Body of pancreas (tissue), 4 donors: ENCODE measurements at regions not wholly inside any gene's neighbourhood (a gene's known extent, or its start where the extent isn't known, plus 50 kb on each side); places are given as distances from the start of the nearest gene placed in this dataset.

Source experiments
- ATAC-seq: fragments of 150-250 bp; one replicate; pipeline ENCODE4 v1.9.1; 2016
- DNase-seq, 4 donors: peaks; one replicate each; pipeline ENCODE4 v3.0.0-alpha.2; 2019
- H3K27ac ChIP-seq, 4 donors: fragments of 200-600 bp; sonication (generic); 1 replicate in 3 of 4; 2 replicates in 1 of 4; pipeline versions ENCODE4 v1.5.1 to v1.6.1; 2016 to 2019; ENCODE audit warnings: mild to moderate bottlenecking in 1 of 4, mixed read lengths in 1 of 4, moderate library complexity in 1 of 4
- H3K27me3 ChIP-seq, 2 donors: fragments of 200-600 bp; sonication (generic); one replicate each; pipeline ENCODE4 v1.6.0; 2016; ENCODE audit warnings: mild to moderate bottlenecking in 1 of 2
- H3K36me3 ChIP-seq, 2 donors: fragments of 200-600 bp; sonication (generic); replicated peaks in 1 of 2; 2 replicates each; pipeline ENCODE4 v1.5.1; 2016; ENCODE audit warnings: low read depth in 2 of 2; ENCODE audit not compliant: insufficient read depth in 1 of 2
- H3K4me1 ChIP-seq: fragments of 200-600 bp; sonication (generic); one replicate; pipeline ENCODE4 v1.6.0; 2016
- H3K4me3 ChIP-seq, 2 donors: fragments of 200-600 bp; sonication (generic); 1 replicate in 1 of 2; 2 replicates in 1 of 2; pipeline ENCODE4 v1.5.1; 2016 to 2019
- H3K9me3 ChIP-seq, 3 donors: fragments of 200-600 bp; sonication (generic); 1 replicate in 2 of 3; 2 replicates in 1 of 3; pipeline ENCODE4 v1.5.1; 2016
- POLR2A ChIP-seq, 3 donors: fragments of 450-650 bp; IDR thresholded peaks; one replicate each; pipeline ENCODE4 v1.6.1; 2016; ENCODE audit warnings: antibody characterized with exemption in 3 of 3, mild to moderate bottlenecking in 2 of 3
- WGBS, 2 donors: methylation state at CpG; one replicate each; pipeline ENCODE4 v1.1.5; 2017; 5-methylcytosine and 5-hydroxymethylcytosine counted together
- intact Hi-C: fragments of 100-400 bp; cut with DNase I; formaldehyde crosslinking; loops from one replicate; pipeline ENCODE4 v1.15.1; 2023
- TF ChIP-seq, protein P1 (sequence below), 7 experiments: fragments of 450-650 bp in 4 of 7; fragments of 200-600 bp in 3 of 7; sonication (generic) in 3 of 7; IDR thresholded peaks; one replicate each; pipeline ENCODE4 v1.5.1; 2016 to 2019; ENCODE audit warnings: antibody characterized with exemption in 7 of 7

GRCh38 chr5:119897537-119898370 lies 268.4 kb downstream of the FAM170A start:
- intact Hi-C loops = no loop called here
- Histone ChIP-seq H3K27me3 (no peaks in the 10 kb centered on the region), H3K27ac (no peak overlapping the region), H3K4me3 (no peak overlapping the region), H3K36me3 (no peaks in the 10 kb centered on the region), H3K9me3 (no peaks in the 10 kb centered on the region), H3K4me1 (no peaks in the 10 kb centered on the region)
- 60 to 66% methylated on average over 6 of the region's 6 CpGs for WGBS, 2 donors
- DNase-seq (no peak), ATAC-seq (no peak)
- TF ChIP-seq POLR2A (IDR thresholded peaks at IDR 0.05) = no peak
- TF ChIP-seq, protein P1, sequence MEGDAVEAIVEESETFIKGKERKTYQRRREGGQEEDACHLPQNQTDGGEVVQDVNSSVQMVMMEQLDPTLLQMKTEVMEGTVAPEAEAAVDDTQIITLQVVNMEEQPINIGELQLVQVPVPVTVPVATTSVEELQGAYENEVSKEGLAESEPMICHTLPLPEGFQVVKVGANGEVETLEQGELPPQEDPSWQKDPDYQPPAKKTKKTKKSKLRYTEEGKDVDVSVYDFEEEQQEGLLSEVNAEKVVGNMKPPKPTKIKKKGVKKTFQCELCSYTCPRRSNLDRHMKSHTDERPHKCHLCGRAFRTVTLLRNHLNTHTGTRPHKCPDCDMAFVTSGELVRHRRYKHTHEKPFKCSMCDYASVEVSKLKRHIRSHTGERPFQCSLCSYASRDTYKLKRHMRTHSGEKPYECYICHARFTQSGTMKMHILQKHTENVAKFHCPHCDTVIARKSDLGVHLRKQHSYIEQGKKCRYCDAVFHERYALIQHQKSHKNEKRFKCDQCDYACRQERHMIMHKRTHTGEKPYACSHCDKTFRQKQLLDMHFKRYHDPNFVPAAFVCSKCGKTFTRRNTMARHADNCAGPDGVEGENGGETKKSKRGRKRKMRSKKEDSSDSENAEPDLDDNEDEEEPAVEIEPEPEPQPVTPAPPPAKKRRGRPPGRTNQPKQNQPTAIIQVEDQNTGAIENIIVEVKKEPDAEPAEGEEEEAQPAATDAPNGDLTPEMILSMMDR (IDR thresholded peaks at IDR 0.05) = no peak

GRCh38 chr5:119899981-119900380 lies 270.6 kb downstream of the FAM170A start:
- DNase-seq (no peak), ATAC-seq (no peak)
- WGBS, 2 donors = 34 to 77% methylated on average over 2 of the region's 2 CpGs
- Histone ChIP-seq H3K27me3 (no peaks in the 10 kb centered on the region), H3K27ac (no peak overlapping the region), H3K36me3 (no peaks in the 10 kb centered on the region), H3K4me3 (no peak overlapping the region), H3K4me1 (no peaks in the 10 kb centered on the region), H3K9me3 (no peaks in the 10 kb centered on the region)
- intact Hi-C loops = no loop called here
- TF ChIP-seq POLR2A (IDR thresholded peaks at IDR 0.05) = no peak
- TF ChIP-seq, protein P1 (IDR thresholded peaks at IDR 0.05) = no peak

DNA sequence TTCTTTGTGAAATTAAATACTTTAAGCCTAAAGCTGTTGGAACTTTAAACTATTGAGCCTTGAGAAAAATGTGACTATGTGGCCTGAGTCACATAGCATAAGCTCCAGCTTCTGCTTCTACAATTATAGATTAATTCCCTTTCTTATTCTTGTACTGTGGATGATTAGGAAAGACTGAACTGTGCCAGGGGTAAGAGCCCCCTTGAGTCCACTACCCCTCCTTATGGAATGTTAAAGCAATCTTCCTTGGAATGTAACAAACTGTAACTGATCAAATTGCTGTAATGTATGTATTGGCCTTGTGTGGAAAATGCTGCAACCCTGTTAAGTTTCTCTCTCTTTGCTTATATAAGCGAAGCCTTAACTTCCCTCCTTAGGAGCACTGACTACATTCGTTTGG lies 273.2 kb downstream of the FAM170A start:
- Histone ChIP-seq H3K4me3 (no peak overlapping the region), H3K4me1 (no peaks in the 10 kb centered on the region), H3K36me3 (no peaks in the 10 kb centered on the region), H3K27ac (no peak overlapping the region), H3K27me3 (no peaks in the 10 kb centered on the region), H3K9me3 (no peaks in the 10 kb centered on the region)
- 66 to 75% methylated on average over 2 of the region's 2 CpGs for WGBS, 2 donors
- TF ChIP-seq, protein P1 (IDR thresholded peaks at IDR 0.05) = no peak
- no peak for TF ChIP-seq POLR2A (IDR thresholded peaks at IDR 0.05)
- DNase-seq (no peak), ATAC-seq (no peak)
- intact Hi-C loops = no loop called here

DNA sequence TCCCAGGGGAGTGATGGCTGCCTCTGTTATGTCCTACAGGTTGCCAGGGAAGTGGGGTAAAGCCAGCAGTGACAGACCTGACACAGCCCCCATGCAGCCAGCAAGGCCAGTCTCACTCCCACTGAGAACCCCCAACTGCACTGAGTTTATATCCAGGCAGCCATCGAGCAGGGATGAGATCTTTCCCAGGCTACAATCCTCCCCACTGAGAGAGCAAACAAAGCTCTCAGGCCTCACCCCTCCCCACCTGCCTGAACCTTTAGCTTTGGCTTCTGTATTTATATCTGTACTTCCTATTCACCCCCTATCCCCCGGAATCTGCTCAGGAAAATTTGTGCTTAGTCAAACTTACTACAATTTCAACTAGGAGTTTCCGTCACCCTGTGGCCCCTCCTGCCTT lies 284.1 kb downstream of the FAM170A start:
- ATAC-seq (no peak), DNase-seq (no peak)
- peaks cover 0 to 4% (median 0%) of the 10 kb centered on the region in 3 donors for H3K9me3 ChIP-seq
- no peaks in the 10 kb centered on the region for H3K36me3 ChIP-seq
- no peak overlapping the region for H3K27ac ChIP-seq
- intact Hi-C loops = no loop called here
- H3K4me3 ChIP-seq = no peak overlapping the region
- no peaks in the 10 kb centered on the region for H3K27me3 ChIP-seq
- H3K4me1 ChIP-seq = no peaks in the 10 kb centered on the region
- WGBS, 2 donors = 54 to 61% methylated on average over 3 of the region's 3 CpGs
- TF ChIP-seq, protein P1 (IDR thresholded peaks at IDR 0.05) = no peak
- TF ChIP-seq POLR2A (IDR thresholded peaks at IDR 0.05) = no peak

GRCh38 chr5:119919279-119919678 lies 289.9 kb downstream of the FAM170A start:
- Histone ChIP-seq H3K27ac (no peak overlapping the region), H3K36me3 (no peaks in the 10 kb centered on the region), H3K4me1 (no peaks in the 10 kb centered on the region), H3K27me3 (no peaks in the 10 kb centered on the region), H3K9me3 (peaks cover 0 to 4% (median 0%) of the 10 kb centered on the region in 3 donors), H3K4me3 (no peak overlapping the region)
- WGBS, 2 donors = 72 to 83% methylated on average over 1 of the region's 1 CpG
- TF ChIP-seq POLR2A (IDR thresholded peaks at IDR 0.05) = no peak
- TF ChIP-seq, protein P1 (IDR thresholded peaks at IDR 0.05) = no peak
- no peak for ATAC-seq
- DNase-seq = no peak
- intact Hi-C loops = no loop called here
